GM23338 (cell line): ENCODE measurements at regions not wholly inside any gene's neighbourhood (a gene's known extent, or its start where the extent isn't known, plus 50 kb on each side); places are given as distances from the start of the nearest gene placed in this dataset.

Experiments
- CREB1 ChIP-seq: fragments of 250-450 bp; sonication (Bioruptor Pico); IDR thresholded peaks from 2 replicates; pipeline ENCODE4 v1.5.0; 2020; ENCODE audit warnings: low read depth, mild to moderate bottlenecking, moderate library complexity
- CTCF ChIP-seq, 2 experiments: fragments of 200-600 bp in 1 of 2; sonication (generic) in 1 of 2; conservative IDR thresholded peaks; 2 replicates each; pipeline versions ENCODE4 v1.5.1 to v1.6.1; 2016 to 2017; ENCODE audit warnings: antibody characterized with exemption in 2 of 2, low read depth in 2 of 2, mild to moderate bottlenecking in 2 of 2, moderate library complexity in 1 of 2
- ETS1 ChIP-seq: IDR thresholded peaks from 2 replicates; pipeline ENCODE4 v1.6.1; 2016; ENCODE audit warnings: antibody characterized with exemption
- EZH2phosphoT487 ChIP-seq: fragments of 200-600 bp; sonication (generic); IDR thresholded peaks from one replicate; pipeline ENCODE4 v1.8.1; 2018; ENCODE audit warnings: antibody characterized with exemption; ENCODE audit not compliant: unreplicated experiment
- JUNB ChIP-seq: IDR thresholded peaks from one replicate; pipeline ENCODE4 v1.6.1; 2016; ENCODE audit warnings: antibody characterized with exemption; ENCODE audit not compliant: unreplicated experiment
- POLR2AphosphoS5 ChIP-seq: IDR thresholded peaks from 2 replicates; pipeline ENCODE4 v1.6.1; 2016; ENCODE audit warnings: antibody characterized with exemption, low read depth
- ZNF331 ChIP-seq: fragments of 250-450 bp; sonication (Bioruptor Pico); IDR thresholded peaks from 2 replicates; pipeline ENCODE4 v1.5.0; 2020; ENCODE audit warnings: low read depth, mild to moderate bottlenecking, moderate library complexity
- TF ChIP-seq, protein P1 (sequence below): fragments of 250-450 bp; sonication (Bioruptor Pico); IDR thresholded peaks from 2 replicates; pipeline ENCODE4 v1.5.0; 2020; ENCODE audit warnings: mild to moderate bottlenecking, moderate library complexity

- TF ChIP-seq, protein P1, sequence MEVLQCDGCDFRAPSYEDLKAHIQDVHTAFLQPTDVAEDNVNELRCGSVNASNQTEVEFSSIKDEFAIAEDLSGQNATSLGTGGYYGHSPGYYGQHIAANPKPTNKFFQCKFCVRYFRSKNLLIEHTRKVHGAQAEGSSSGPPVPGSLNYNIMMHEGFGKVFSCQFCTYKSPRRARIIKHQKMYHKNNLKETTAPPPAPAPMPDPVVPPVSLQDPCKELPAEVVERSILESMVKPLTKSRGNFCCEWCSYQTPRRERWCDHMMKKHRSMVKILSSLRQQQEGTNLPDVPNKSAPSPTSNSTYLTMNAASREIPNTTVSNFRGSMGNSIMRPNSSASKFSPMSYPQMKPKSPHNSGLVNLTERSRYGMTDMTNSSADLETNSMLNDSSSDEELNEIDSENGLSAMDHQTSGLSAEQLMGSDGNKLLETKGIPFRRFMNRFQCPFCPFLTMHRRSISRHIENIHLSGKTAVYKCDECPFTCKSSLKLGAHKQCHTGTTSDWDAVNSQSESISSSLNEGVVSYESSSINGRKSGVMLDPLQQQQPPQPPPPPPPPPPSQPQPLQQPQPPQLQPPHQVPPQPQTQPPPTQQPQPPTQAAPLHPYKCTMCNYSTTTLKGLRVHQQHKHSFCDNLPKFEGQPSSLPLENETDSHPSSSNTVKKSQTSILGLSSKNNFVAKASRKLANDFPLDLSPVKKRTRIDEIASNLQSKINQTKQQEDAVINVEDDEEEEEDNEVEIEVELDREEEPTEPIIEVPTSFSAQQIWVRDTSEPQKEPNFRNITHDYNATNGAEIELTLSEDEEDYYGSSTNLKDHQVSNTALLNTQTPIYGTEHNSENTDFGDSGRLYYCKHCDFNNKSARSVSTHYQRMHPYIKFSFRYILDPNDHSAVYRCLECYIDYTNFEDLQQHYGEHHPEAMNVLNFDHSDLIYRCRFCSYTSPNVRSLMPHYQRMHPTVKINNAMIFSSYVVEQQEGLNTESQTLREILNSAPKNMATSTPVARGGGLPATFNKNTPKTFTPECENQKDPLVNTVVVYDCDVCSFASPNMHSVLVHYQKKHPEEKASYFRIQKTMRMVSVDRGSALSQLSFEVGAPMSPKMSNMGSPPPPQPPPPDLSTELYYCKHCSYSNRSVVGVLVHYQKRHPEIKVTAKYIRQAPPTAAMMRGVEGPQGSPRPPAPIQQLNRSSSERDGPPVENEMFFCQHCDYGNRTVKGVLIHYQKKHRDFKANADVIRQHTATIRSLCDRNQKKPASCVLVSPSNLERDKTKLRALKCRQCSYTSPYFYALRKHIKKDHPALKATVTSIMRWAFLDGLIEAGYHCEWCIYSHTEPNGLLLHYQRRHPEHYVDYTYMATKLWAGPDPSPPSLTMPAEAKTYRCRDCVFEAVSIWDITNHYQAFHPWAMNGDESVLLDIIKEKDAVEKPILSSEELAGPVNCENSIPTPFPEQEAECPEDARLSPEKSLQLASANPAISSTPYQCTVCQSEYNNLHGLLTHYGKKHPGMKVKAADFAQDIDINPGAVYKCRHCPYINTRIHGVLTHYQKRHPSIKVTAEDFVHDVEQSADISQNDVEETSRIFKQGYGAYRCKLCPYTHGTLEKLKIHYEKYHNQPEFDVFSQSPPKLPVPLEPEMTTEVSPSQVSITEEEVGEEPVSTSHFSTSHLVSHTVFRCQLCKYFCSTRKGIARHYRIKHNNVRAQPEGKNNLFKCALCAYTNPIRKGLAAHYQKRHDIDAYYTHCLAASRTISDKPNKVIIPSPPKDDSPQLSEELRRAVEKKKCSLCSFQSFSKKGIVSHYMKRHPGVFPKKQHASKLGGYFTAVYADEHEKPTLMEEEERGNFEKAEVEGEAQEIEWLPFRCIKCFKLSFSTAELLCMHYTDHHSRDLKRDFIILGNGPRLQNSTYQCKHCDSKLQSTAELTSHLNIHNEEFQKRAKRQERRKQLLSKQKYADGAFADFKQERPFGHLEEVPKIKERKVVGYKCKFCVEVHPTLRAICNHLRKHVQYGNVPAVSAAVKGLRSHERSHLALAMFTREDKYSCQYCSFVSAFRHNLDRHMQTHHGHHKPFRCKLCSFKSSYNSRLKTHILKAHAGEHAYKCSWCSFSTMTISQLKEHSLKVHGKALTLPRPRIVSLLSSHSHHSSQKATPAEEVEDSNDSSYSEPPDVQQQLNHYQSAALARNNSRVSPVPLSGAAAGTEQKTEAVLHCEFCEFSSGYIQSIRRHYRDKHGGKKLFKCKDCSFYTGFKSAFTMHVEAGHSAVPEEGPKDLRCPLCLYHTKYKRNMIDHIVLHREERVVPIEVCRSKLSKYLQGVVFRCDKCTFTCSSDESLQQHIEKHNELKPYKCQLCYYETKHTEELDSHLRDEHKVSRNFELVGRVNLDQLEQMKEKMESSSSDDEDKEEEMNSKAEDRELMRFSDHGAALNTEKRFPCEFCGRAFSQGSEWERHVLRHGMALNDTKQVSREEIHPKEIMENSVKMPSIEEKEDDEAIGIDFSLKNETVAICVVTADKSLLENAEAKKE (CRISPR knock-in tag) = no peak
- TF ChIP-seq EZH2phosphoT487 = no peak
- TF ChIP-seq CTCF (conservative IDR thresholded peaks at IDR 0.05; ENCODE audit: low read depth in 2 of 2) = no peak
- no peak for TF ChIP-seq POLR2AphosphoS5
- no peak for TF ChIP-seq CREB1
- no peak for TF ChIP-seq ZNF331 (CRISPR knock-in tag)
- TF ChIP-seq JUNB = no peak
- no peak for TF ChIP-seq ETS1
Measured at GRCh38 chr4:66034671-66035070, 364.4 kb upstream of the EPHA5 start (continued).
